ENCODE measurements at regions not wholly inside any gene's neighbourhood (a gene's known extent, or its start where the extent isn't known, plus 50 kb on each side); places are given as distances from the start of the nearest gene placed in this dataset.
"Not testable (repeated sequence)": the region's sequence is repeated elsewhere in the genome, so short reads cannot be mapped to it uniquely, and the experiment has no call there.

DNA sequence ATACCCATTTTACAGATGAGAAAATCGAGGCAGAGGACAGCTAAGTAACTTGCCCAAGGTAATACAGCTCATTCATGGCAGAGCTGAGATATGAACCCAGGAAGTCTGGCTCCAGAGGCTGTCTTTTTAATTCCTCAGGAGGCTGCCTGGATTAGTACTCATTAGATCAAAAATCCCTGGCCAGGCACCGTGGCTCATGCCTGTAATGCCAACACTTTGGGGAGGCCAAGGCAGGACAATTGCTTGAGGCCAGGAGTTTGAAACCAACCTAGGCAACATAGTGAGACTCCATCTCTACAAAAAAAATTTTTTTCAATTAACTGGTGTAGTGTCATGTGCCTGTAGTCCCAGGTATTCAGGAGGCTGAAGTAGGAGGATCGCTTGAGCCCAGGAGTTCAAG lies 291.4 kb downstream of the GOLGA6L6 start:
- peak in 1 of 10 donors; percentile 63 for DNase-seq
- ATAC-seq, H3K4me1 Mint-ChIP-seq, H3K36me3 Mint-ChIP-seq, POLR2A ChIA-PET, H3K27me3 Mint-ChIP-seq, H3K4me3 Mint-ChIP-seq, H3K9me3 Mint-ChIP-seq, H3K27ac Mint-ChIP-seq: not testable (repeated sequence)

DNA sequence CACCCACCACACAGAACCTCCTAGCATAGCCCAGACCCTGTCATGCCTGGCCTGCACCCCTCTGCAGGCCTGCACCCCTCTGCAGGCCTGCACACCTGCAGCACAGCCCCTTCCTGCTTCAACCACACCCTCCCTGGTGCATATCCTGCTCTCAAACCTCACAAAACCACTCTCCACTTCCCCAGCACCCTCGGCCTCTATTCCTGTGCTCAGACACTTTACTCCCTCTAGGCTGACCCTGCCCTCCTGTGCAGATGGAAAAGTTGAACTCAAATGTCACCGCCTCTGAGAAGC lies 292.0 kb downstream of the GOLGA6L6 start:
- H3K9me3 Mint-ChIP-seq, H3K27me3 Mint-ChIP-seq, POLR2A ChIA-PET, H3K36me3 Mint-ChIP-seq, H3K4me1 Mint-ChIP-seq, ATAC-seq: not testable (repeated sequence)
- peak overlapping the region in 1 of 10 donors; percentile 1 for H3K4me3 Mint-ChIP-seq
- H3K27ac Mint-ChIP-seq, result peak overlapping the region in 1 of 10 donors; percentile 63
- DNase-seq, result peak in 1 of 10 donors; percentile 28

GRCh38 chr15:20248434-20248833 lies 293.2 kb downstream of the GOLGA6L6 start:
- H3K9me3 Mint-ChIP-seq, H3K27ac Mint-ChIP-seq, H3K4me1 Mint-ChIP-seq, ATAC-seq, POLR2A ChIA-PET, H3K36me3 Mint-ChIP-seq, H3K4me3 Mint-ChIP-seq, H3K27me3 Mint-ChIP-seq: not testable (repeated sequence)
- DNase-seq, result peak in 1 of 10 donors; percentile 42

GRCh38 chr15:20247137-20247536 lies 294.5 kb downstream of the GOLGA6L6 start:
- H3K4me1 Mint-ChIP-seq, DNase-seq, H3K27me3 Mint-ChIP-seq, POLR2A ChIA-PET, H3K36me3 Mint-ChIP-seq, H3K4me3 Mint-ChIP-seq, H3K27ac Mint-ChIP-seq, ATAC-seq, H3K9me3 Mint-ChIP-seq: not testable (repeated sequence)

DNA sequence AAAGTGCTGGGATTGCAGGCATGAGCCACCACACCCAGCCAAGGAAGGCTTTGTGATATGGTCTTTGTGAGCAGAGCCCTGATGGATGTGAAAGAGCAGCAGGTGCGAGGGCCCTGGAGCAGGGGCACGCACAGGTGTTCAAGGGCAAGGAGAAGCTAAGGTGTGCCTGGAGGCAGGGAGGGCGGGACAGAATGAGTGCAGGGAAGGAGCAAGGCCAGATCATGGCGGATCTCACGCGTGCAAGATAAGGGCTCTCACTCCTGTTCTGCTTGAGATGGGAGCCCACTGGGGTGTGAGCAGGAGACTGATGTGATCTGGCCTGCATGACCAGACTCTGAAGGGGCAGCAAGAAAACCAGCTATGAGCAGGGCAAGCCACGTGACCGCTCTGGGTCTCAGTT lies 295.0 kb downstream of the GOLGA6L6 start:
- DNase-seq, H3K27me3 Mint-ChIP-seq, POLR2A ChIA-PET: not testable (repeated sequence)

GRCh38 chr15:20245856-20246255 lies 295.7 kb downstream of the GOLGA6L6 start:
- H3K27me3 Mint-ChIP-seq, H3K4me1 Mint-ChIP-seq, POLR2A ChIA-PET, H3K27ac Mint-ChIP-seq, H3K4me3 Mint-ChIP-seq, ATAC-seq, H3K36me3 Mint-ChIP-seq, DNase-seq, H3K9me3 Mint-ChIP-seq: not testable (repeated sequence)

More for the DNA sequence above, 295.0 kb downstream of the GOLGA6L6 start:
- not testable (repeated sequence) for ATAC-seq, H3K4me3 Mint-ChIP-seq, H3K36me3 Mint-ChIP-seq, H3K27ac Mint-ChIP-seq, H3K4me1 Mint-ChIP-seq, H3K9me3 Mint-ChIP-seq

GRCh38 chr15:20244792-20245191 lies 296.8 kb downstream of the GOLGA6L6 start:
- POLR2A ChIA-PET, DNase-seq, H3K4me1 Mint-ChIP-seq, H3K36me3 Mint-ChIP-seq, H3K27ac Mint-ChIP-seq, ATAC-seq, H3K27me3 Mint-ChIP-seq, H3K9me3 Mint-ChIP-seq, H3K4me3 Mint-ChIP-seq: not testable (repeated sequence)

DNA sequence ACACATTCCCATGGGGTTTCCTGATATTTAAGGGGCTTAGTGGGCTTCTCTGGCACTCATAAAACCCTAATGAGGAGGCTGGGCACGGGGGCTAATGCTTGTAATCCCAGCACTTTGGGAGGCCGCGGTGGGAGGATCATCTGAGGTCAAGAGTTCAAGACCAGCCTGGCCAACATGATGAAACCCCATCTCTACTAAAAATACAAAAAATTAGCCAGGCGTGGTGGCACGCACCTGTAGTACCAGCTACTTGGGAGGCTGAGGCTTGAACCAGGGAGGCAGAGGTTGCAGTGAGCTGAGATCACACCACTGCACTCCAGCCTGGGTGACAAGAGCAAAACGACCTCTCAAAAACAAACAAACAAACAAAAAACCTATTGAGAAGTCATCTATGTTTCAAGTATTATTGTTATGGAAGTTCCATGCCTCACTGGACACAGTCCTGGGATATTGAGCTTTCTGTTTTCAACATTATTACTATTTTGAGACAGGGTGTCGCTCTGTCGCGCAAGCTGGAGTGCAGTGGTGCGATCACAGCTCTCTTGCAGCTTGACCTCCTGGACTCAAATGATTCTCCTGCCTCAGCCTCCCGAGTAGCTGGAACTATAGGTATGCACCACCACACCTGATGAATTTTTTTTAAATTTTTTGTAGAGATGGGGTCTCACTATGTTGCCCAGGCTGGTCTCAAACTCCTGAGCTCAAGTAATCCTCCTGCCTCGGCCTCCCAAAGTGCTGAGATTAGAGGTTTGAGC lies 297.9 kb downstream of the GOLGA6L6 start:
- H3K9me3 Mint-ChIP-seq, DNase-seq, H3K4me1 Mint-ChIP-seq, ATAC-seq, H3K4me3 Mint-ChIP-seq, H3K27ac Mint-ChIP-seq, H3K27me3 Mint-ChIP-seq, H3K36me3 Mint-ChIP-seq, POLR2A ChIA-PET: not testable (repeated sequence)

DNA sequence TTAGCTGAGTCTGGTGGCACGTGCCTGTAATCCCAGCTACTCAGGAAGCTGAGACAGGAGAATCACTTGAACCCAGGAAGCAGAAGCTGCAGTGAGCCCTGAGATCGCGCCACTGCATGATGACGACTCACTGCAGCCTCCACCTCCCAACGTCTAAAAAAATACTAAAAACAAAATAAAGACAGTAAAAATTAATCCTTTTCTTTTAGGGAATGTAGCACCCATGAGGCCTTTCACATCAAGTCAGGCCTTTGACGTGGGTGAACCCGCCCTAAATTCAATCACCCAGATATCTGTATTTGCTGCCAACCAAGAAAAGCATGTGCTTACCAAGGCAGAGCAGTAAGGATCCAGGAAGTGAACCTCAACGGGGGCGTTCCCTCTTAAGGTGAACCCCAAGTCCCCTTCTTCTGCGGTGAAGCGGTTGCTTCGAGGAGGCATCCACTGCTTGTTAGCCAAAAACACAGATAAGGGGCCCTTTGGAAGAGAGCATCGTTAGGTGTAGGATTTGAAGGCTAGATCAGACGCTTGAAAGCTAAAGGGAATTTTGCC lies 301.2 kb downstream of the GOLGA6L6 start:
- POLR2A ChIA-PET, H3K4me1 Mint-ChIP-seq, H3K9me3 Mint-ChIP-seq, H3K27ac Mint-ChIP-seq, H3K4me3 Mint-ChIP-seq, ATAC-seq, H3K36me3 Mint-ChIP-seq, DNase-seq, H3K27me3 Mint-ChIP-seq: not testable (repeated sequence)

DNA sequence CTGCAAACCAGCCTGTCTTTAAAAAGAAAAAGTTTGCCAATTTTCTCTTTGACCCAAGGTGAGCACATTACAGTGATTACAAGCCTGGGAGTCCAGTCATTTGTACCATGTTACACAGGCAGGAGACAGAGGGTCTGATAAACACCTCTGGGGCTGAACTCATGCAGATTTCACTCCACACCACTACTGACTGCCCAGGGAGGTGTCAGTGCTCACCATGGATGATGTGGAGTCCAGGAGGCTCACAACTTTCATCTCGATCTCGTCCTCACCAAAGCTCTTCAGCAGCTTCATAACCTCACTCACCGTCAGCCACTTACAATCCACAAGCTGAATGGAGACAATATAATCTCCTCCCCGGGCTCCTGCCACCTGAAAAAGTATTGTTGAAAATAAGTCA lies 302.4 kb downstream of the GOLGA6L6 start:
- H3K4me3 Mint-ChIP-seq, H3K4me1 Mint-ChIP-seq, H3K9me3 Mint-ChIP-seq, H3K36me3 Mint-ChIP-seq, H3K27me3 Mint-ChIP-seq, POLR2A ChIA-PET, H3K27ac Mint-ChIP-seq, ATAC-seq, DNase-seq: not testable (repeated sequence)

GRCh38 chr15:20237256-20238020 lies 304.2 kb downstream of the GOLGA6L6 start:
- H3K4me1 Mint-ChIP-seq, POLR2A ChIA-PET, DNase-seq, H3K27me3 Mint-ChIP-seq, ATAC-seq, H3K36me3 Mint-ChIP-seq, H3K9me3 Mint-ChIP-seq, H3K27ac Mint-ChIP-seq, H3K4me3 Mint-ChIP-seq: not testable (repeated sequence)

- ATAC-seq, H3K27ac Mint-ChIP-seq, POLR2A ChIA-PET, DNase-seq, H3K27me3 Mint-ChIP-seq, H3K36me3 Mint-ChIP-seq, H3K4me3 Mint-ChIP-seq, H3K9me3 Mint-ChIP-seq, H3K4me1 Mint-ChIP-seq: not testable (repeated sequence)
Observed at GRCh38 chr15:20235728-20236127, 305.9 kb downstream of the GOLGA6L6 start.

DNA sequence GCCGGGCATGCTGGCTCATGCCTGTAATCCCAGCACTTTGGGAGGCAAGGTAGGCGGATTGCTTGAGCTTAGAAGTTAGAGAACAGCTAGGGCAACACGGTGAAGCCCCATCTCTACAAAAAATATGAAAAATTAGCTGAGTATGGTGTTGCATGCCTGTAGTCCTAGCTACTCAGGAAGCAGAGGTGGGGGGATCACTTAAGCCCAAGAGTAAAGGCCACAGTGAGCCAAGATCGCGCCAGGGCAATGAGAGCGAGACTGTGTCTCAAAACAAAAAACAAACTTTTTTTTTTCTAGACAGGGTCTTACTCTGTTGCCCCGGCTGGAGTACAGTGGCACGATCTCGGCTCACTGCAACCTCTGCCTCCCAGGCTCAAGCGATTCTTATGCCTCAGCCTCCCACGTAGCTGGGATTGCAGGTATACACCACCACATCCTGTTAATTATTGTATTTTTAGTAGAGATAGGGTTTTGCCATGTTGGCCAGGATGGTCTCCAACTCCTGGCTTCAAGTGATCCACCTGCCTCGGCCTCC lies 307.5 kb downstream of the GOLGA6L6 start:
- H3K27me3 Mint-ChIP-seq, H3K4me1 Mint-ChIP-seq, DNase-seq, H3K4me3 Mint-ChIP-seq, H3K9me3 Mint-ChIP-seq, H3K27ac Mint-ChIP-seq, H3K36me3 Mint-ChIP-seq, ATAC-seq, POLR2A ChIA-PET: not testable (repeated sequence)
